NT2/D1 (cell line): ENCODE measurements at regions not wholly inside any gene's neighbourhood (a gene's known extent, or its start where the extent isn't known, plus 50 kb on each side); places are given as distances from the start of the nearest gene placed in this dataset.

Source experiments
- YY1 ChIP-seq: IDR thresholded peaks from 2 replicates; pipeline ENCODE4 v1.6.1; 2011; ENCODE audit not compliant: insufficient read length, insufficient read depth
- ZNF274 ChIP-seq: IDR thresholded peaks from 2 replicates; pipeline ENCODE4 v1.6.1; 2011; ENCODE audit warnings: mild to moderate bottlenecking, low read depth, low read length

GRCh38 chr11:37322333-37323194 lies 724.5 kb upstream of the RAG2 start:
- TF ChIP-seq YY1 = no peak
- TF ChIP-seq ZNF274 = no peak
